ENCODE measurements at regions not wholly inside any gene's neighbourhood (a gene's known extent, or its start where the extent isn't known, plus 50 kb on each side); places are given as distances from the start of the nearest gene placed in this dataset.

GRCh38 chr2:104656571-104657163 is 197.2 kb upstream of the POU3F3 start:
- DNase-seq, result no peak

DNA sequence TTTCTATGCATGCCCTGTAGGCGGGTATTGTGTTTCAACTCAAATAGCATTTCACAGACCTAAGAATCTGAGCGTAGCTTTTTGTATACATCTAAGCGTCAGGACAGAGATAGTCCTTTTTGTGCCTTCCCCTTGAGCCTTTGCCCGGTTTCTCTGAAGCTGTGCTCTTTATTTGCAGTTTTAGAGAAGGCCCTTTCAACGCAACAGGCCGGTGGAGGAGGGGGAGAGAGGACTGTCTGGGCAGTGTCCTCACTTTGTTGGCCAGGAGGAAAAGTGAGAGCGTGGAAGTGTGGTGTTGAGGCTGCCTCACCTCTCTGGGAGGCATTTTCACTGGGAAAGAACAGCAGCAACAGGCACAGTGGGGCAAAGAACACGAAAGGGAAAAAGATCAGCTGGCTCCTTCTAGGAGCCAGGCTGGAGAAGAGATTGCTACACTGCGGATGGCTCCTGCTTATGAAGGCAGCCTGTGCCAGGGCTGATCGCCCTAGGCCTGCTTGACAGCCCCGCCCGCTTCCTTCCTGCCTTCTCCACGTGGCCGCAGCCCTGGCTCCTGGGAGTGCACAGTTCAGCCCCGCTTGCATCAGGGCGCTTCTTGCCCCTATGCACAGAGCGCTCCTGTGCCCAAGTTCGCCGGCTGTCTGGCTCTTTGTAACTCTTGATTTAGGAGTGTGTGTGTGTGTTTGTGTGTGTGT is 195.6 kb upstream of the POU3F3 start:
- DNase-seq, result peak; percentile 29

GRCh38 chr2:104658904-104659591 is 194.9 kb upstream of the POU3F3 start:
- DNase-seq, result no peak

DNA sequence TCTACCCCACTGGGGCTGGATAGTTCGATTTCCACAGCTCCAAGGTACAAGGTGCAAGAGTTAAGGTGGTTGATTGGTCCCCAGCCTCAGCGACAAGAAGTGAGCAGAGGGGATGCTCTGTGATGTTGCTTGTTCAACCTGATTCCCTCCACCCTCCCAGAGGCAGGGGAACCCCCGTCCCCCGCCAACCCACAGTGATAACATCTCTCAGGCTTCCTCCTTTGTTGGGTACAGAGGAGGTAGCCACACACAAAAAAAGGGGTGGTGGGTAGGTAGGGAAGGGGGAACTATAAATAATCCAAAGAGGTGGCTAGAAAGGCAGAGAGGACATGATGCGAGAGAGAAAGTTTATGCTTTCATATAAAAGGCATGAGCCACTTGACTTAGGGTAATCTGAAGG is 192.9 kb upstream of the POU3F3 start:
- no peak for DNase-seq

DNA sequence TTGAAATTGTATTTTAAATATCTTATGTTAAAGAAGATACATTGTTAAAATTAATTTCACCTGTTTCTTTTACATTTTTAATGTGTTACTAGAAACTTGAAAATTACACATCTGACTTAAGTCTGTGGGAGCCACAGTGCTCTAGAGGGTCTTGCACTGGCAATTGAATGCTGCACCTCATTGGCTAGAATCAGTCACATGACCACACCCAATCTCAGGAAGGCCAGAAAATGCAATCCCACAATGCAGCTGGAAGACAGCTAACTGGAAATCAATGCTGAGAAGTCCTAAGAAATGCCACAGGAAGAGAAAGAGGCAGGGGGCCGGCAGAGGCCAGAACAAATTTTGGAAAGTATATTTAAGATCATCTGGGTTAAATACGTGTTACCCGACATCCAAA is 189.2 kb upstream of the POU3F3 start:
- DNase-seq, result no peak

GRCh38 chr2:104668631-104669030 is 185.3 kb upstream of the POU3F3 start:
- no peak for DNase-seq

DNA sequence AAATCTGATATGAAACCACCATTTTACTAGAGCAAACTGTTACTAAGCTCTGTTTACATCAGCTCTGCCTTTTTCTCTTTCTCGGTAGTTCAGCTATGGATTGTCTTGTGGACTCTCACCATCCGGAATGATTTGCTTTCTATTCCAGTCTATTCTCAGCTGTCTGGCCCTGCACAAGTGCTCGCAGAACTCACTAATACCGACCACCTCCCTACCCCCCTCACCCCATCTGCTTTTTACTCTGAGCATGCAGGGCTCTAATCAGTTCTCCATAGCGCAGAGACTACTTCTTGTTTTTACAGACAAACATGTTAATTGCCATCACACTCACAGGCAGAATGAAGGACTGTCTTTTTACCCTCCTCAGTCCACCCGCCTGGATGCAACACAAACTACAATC is 180.7 kb upstream of the POU3F3 start:
- no peak for DNase-seq

DNA sequence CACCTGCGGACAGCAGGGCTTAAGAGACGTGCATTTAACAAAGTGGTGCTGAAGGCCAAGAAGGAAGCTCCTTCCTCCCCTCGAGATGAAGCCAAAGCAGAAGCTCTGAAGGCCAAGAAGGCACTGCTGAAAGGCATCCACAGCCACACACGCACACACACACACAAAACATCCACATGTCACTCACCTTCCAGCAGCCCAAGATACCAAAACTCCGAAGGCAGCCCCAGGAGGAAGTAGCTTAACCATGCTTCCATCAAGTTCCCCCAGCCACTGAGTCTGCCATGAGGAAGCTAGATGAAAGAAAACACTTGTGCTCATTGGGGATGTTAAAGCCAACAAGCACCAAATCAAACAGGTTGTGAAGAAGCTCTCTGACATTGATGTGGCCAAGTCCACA is 175.7 kb upstream of the POU3F3 start:
- no peak for DNase-seq

GRCh38 chr2:104685591-104685990 is 168.3 kb upstream of the POU3F3 start:
- DNase-seq, result no peak

- DNase-seq, result no peak
Observed at GRCh38 chr2:104687147-104687546, 166.8 kb upstream of the POU3F3 start.

DNA sequence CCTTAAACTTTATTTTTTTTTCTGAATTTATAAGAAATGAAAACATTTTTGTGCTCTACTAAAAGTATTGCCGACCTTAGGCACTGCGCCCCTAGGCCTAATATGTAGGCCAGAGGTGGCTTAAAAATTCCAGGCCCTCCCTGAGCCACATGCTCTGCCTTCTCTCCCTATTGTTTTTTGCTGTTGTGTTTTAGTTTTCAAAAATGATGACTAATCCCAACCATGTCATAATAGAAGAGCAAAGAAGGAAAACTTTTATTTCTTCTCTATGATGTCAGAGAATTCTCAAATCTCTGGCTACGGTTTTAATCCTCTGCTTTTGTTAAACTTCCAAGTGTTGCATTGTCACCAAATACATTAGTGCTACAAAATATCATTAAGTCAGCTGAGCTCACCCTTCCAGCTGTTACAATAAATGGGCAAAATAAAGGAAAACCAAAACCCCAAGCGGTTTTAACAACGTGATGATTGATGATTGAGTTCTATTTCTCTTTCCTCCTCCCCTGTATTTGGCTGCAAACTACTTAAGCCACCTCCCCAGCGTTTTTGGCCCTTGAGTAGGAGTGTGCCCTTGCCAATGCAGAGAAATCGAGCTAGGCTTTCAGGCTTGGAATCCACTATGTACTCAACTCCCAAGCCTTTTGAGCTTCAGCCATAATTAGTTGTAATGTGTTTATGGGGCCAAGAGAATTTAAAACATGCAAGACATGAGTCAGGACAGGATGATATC is 163.5 kb upstream of the POU3F3 start:
- no peak for DNase-seq

DNA sequence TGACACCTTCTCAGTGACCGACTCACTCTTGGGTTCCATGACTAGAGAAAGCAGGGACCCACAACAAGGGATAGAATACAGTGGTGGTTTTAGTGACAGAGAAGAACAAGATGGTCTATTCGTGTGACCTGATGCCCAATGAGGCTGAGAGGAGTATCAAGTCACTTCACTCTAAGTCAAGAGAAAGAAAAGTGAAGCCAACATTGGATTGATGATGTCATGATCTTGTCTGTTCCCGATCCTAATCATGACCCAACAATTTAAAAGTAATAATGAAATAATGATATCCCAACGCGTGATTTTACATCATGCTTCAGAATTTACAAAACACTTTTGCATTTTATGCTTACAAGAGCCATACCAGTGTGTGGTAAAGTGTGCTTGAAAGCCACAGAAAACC is 155.6 kb upstream of the POU3F3 start:
- DNase-seq, result no peak

DNA sequence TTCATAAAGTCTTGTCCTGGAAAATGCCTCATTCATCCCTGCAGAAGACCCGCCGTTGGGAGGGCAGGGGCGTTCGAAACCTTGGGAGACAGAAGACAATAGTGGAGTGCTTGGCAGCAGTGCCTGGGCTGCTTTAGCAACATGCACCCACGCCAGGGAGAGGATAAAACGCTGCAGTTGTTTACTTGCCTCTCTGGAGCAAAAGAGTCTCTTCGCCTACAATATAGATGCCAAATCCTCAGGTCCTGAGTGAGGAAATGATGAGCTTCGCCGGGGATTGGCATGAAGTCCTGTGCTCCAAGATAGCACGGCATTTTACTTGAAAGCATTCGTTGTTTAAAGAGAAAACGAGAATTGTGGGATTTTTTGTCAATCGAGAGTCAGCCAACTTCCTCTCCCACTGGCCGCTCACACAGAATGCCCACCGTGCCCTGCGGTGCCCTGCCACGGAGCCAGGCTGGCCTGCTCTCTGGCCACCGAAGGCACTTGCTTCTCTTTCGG is 152.5 kb upstream of the POU3F3 start:
- no peak for DNase-seq

- no peak for DNase-seq
Observed at GRCh38 chr2:104702031-104702850, 151.7 kb upstream of the POU3F3 start.

DNA sequence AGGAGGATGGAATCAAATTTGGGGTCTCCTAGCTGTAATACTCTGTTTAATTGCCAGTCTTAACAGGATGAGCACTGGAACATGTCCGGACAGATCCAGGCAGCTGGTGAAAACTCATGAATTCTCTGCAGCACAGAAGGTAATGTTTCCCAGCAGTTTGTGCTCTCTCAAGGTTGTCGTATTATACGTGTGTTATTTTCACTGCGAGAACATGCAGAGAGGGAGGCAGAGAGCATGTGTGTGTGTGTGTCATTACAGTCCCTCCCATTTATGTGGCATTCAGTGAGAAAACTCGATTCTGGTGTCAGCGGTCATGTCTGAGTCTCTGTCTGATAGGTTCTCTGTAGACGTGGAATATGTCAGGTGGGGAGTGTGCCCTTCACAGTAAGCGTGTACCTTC is 150.2 kb upstream of the POU3F3 start:
- no peak for DNase-seq

GRCh38 chr2:104704496-104705245 is 149.2 kb upstream of the POU3F3 start:
- DNase-seq, result no peak

- no peak for DNase-seq
Observed at GRCh38 chr2:104707056-104707455, 146.9 kb upstream of the POU3F3 start.

DNA sequence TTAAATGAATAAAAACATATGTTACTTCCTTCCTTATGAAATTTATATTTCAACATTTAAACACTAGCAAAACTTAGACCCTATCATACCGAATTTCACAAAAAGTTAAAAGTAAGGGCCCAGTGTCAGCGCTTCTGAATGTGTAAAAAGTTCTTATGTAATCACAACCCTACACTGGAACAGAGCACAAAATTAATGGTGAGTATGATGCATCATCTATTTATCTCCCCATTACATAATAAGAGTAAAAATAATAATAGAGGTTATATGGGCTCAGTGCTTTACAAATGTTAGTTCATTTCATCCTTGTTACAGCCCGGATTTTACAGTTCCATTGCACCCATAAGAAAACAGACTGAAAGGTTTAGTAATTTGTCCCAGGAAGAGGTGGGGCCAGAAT is 144.9 kb upstream of the POU3F3 start:
- DNase-seq, result no peak

GRCh38 chr2:104716061-104716460 is 137.9 kb upstream of the POU3F3 start:
- no peak for DNase-seq

DNA sequence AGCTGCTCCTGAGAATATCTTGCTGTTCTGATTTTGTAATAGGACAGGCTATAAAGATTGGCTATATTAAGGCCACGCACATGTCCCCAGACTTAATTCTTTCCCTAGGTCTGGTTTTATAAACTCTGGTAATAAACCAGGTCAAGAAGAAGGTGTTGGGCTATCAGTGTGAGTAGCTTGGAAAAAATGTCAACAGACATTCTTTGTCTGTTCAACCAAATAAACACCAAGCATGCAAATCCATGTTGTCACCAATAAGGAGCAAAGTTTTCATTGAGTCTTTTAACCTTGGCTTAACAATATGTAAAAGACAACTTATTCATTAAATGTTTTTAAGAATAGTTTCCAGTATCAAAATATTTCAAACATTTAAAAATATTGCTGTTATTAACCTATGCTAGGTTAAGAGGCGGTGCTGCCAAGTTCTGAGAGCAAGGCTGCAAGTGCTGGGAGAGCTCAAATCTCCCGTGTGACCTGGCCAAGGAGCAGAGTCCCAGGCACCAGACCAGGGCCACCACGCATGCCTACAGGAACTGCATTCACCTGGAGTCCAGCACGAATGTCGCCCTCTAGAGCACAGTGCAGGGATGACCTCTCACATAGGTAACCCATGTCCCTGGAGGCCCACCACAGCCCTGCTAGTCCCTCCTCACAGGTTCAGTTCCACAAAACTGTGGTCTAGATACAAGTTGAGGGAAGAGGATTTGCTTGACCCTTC is 120.5 kb upstream of the POU3F3 start:
- DNase-seq, result no peak

- no peak for DNase-seq
Observed at GRCh38 chr2:104734937-104735586, 118.9 kb upstream of the POU3F3 start.
